ENCODE measurements at regions not wholly inside any gene's neighbourhood (a gene's known extent, or its start where the extent isn't known, plus 50 kb on each side); places are given as distances from the start of the nearest gene placed in this dataset.

- no peak for TF ChIP-seq CTCF (IDR thresholded peaks at IDR 0.05)
- TF ChIP-seq E2F4 (CRISPR knock-in tag; IDR thresholded peaks at IDR 0.05; ENCODE audit: borderline replicate concordance, low read depth) = no peak
- TF ChIP-seq ZNF232 (CRISPR knock-in tag; IDR thresholded peaks at IDR 0.05) = no peak
- no peak for TF ChIP-seq USF2 (CRISPR knock-in tag; IDR thresholded peaks at IDR 0.05)
- TF ChIP-seq JUN (CRISPR knock-in tag; IDR thresholded peaks at IDR 0.05) = no peak
- no peak for TF ChIP-seq ZNF512 (CRISPR knock-in tag; IDR thresholded peaks at IDR 0.05; ENCODE audit: borderline replicate concordance)
- TF ChIP-seq ZNF317 (CRISPR knock-in tag; IDR thresholded peaks at IDR 0.05; ENCODE audit: borderline replicate concordance, low read depth) = no peak
- no peak for TF ChIP-seq RELA (CRISPR knock-in tag; IDR thresholded peaks at IDR 0.05; ENCODE audit: borderline replicate concordance)
- no peak for TF ChIP-seq FOXP4 (CRISPR knock-in tag; IDR thresholded peaks at IDR 0.05)
- no peak for TF ChIP-seq ZBTB43 (CRISPR knock-in tag; IDR thresholded peaks at IDR 0.05)
- TF ChIP-seq E2F1 (CRISPR knock-in tag; IDR thresholded peaks at IDR 0.05) = no peak
- no peak for TF ChIP-seq NR2C2 (CRISPR knock-in tag; IDR thresholded peaks at IDR 0.05)
- no peak for TF ChIP-seq ETV6 (CRISPR knock-in tag; IDR thresholded peaks at IDR 0.05)
- TF ChIP-seq ZNF396 (CRISPR knock-in tag; IDR thresholded peaks at IDR 0.05; ENCODE audit: borderline replicate concordance) = no peak
Measured at GRCh38 chr7:47056731-47057130, 525.2 kb downstream of the TNS3 start.
